GM23338 (cell line): ENCODE measurements at regions not wholly inside any gene's neighbourhood (a gene's known extent, or its start where the extent isn't known, plus 50 kb on each side); places are given as distances from the start of the nearest gene placed in this dataset.

ENCODE experiments used
- ATAC-seq: fragments of 200-7000 bp; cut with Tn5 transposase; 3 replicates; pipeline ENCODE4 v1.9.1; 2020
- DNase-seq: peaks from one replicate; pipeline ENCODE4 v3.0.0-alpha.2; 2015; ENCODE audit warnings: low spot score
- H2AFZ ChIP-seq: fragments of 200-600 bp; sonication (generic); 2 replicates; pipeline ENCODE4 v1.8.0; 2016; ENCODE audit warnings: antibody characterized with exemption, mild to moderate bottlenecking, moderate library complexity
- H3F3A ChIP-seq: fragments of 200-600 bp; sonication (generic); replicated peaks from 2 replicates; pipeline ENCODE4 v1.8.0; 2017; ENCODE audit warnings: antibody characterized with exemption, mixed run types, low read depth
- H3K27ac ChIP-seq: fragments of 200-600 bp; sonication (generic); 2 replicates; pipeline ENCODE4 v1.6.1; 2016; ENCODE audit warnings: low read depth
- H3K27me3 ChIP-seq: fragments of 200-600 bp; sonication (generic); 2 replicates; pipeline ENCODE4 v1.8.0; 2016; ENCODE audit warnings: mild to moderate bottlenecking, mixed run types, moderate library complexity; ENCODE audit not compliant: insufficient read depth
- H3K36me3 ChIP-seq: fragments of 200-600 bp; sonication (generic); 2 replicates; pipeline ENCODE4 v1.8.0; 2016; ENCODE audit warnings: mild to moderate bottlenecking; ENCODE audit not compliant: insufficient read depth
- H3K4me1 ChIP-seq: fragments of 200-600 bp; sonication (generic); 2 replicates; pipeline ENCODE4 v1.8.0; 2016; ENCODE audit warnings: mild to moderate bottlenecking, moderate library complexity; ENCODE audit not compliant: insufficient read depth
- H3K4me2 ChIP-seq: fragments of 200-600 bp; sonication (generic); 2 replicates; pipeline ENCODE4 v1.7.1; 2017; ENCODE audit warnings: mixed run types
- H3K4me3 ChIP-seq: fragments of 200-600 bp; sonication (generic); 2 replicates; pipeline ENCODE4 v1.6.1; 2016; ENCODE audit warnings: mixed run types
- H3K79me2 ChIP-seq: fragments of 200-600 bp; sonication (generic); replicated peaks from 2 replicates; pipeline ENCODE4 v1.8.0; 2017; ENCODE audit warnings: mild to moderate bottlenecking; ENCODE audit not compliant: insufficient read depth
- H3K9me2 ChIP-seq: fragments of 200-600 bp; sonication (generic); 2 replicates; pipeline ENCODE4 v1.8.0; 2017; ENCODE audit not compliant: insufficient read depth
- H4K20me1 ChIP-seq: fragments of 200-600 bp; sonication (generic); replicated peaks from 2 replicates; pipeline ENCODE4 v1.8.0; 2017; ENCODE audit warnings: mild to moderate bottlenecking; ENCODE audit not compliant: insufficient read depth
- H3K27ac Mint-ChIP-seq: 2 replicates; pipeline ENCODE4 v1.8.0; 2020; ENCODE audit warnings: inconsistent platforms, mild to moderate bottlenecking, moderate library complexity, mixed read lengths
- H3K27me3 Mint-ChIP-seq: 3 replicates; pipeline ENCODE4 v1.8.0; 2022; ENCODE audit warnings: low read depth, mild to moderate bottlenecking, moderate library complexity, mixed read lengths, inconsistent platforms; ENCODE audit not compliant: insufficient read depth, poor library complexity
- H3K36me3 Mint-ChIP-seq: 3 replicates; pipeline ENCODE4 v1.8.0; 2021; ENCODE audit warnings: low read depth, mild to moderate bottlenecking, inconsistent platforms, moderate library complexity, mixed read lengths
- H3K4me1 Mint-ChIP-seq: 3 replicates; pipeline ENCODE4 v1.8.0; 2020; ENCODE audit warnings: mild to moderate bottlenecking, inconsistent platforms, mixed read lengths
- H3K4me3 Mint-ChIP-seq: 3 replicates; pipeline ENCODE4 v1.8.0; 2021; ENCODE audit warnings: moderate library complexity, mild to moderate bottlenecking, inconsistent platforms, mixed read lengths
- H3K9me3 Mint-ChIP-seq: 3 replicates; pipeline ENCODE4 v1.8.0; 2020; ENCODE audit warnings: moderate library complexity, mild to moderate bottlenecking, inconsistent platforms, mixed read lengths
- CREB1 ChIP-seq: fragments of 250-450 bp; sonication (Bioruptor Pico); IDR thresholded peaks from 2 replicates; pipeline ENCODE4 v1.5.0; 2020; ENCODE audit warnings: low read depth, mild to moderate bottlenecking, moderate library complexity
- EZH2 ChIP-seq: fragments of 200-600 bp; sonication (generic); IDR thresholded peaks from one replicate; pipeline ENCODE4 v1.8.0; 2017; ENCODE audit warnings: antibody characterized with exemption, mild to moderate bottlenecking, low read depth; ENCODE audit not compliant: unreplicated experiment
- EZH2phosphoT487 ChIP-seq: fragments of 200-600 bp; sonication (generic); IDR thresholded peaks from one replicate; pipeline ENCODE4 v1.8.1; 2018; ENCODE audit warnings: antibody characterized with exemption; ENCODE audit not compliant: unreplicated experiment
- JUNB ChIP-seq: IDR thresholded peaks from one replicate; pipeline ENCODE4 v1.6.1; 2016; ENCODE audit warnings: antibody characterized with exemption; ENCODE audit not compliant: unreplicated experiment
- NANOG ChIP-seq: IDR thresholded peaks from 2 replicates; pipeline ENCODE4 v1.6.1; 2016; ENCODE audit warnings: antibody characterized with exemption, borderline replicate concordance
- STAT1 ChIP-seq: IDR thresholded peaks from one replicate; pipeline ENCODE4 v1.6.1; 2016; ENCODE audit warnings: antibody characterized with exemption; ENCODE audit not compliant: unreplicated experiment
- ZNF114 ChIP-seq: fragments of 250-450 bp; sonication (Bioruptor Pico); IDR thresholded peaks from 2 replicates; pipeline ENCODE4 v1.5.0; 2020; ENCODE audit warnings: mild to moderate bottlenecking, moderate library complexity
- ZNF331 ChIP-seq: fragments of 250-450 bp; sonication (Bioruptor Pico); IDR thresholded peaks from 2 replicates; pipeline ENCODE4 v1.5.0; 2020; ENCODE audit warnings: low read depth, mild to moderate bottlenecking, moderate library complexity
- TF ChIP-seq, protein P1 (sequence below): IDR thresholded peaks from one replicate; pipeline ENCODE4 v1.6.1; 2018; ENCODE audit warnings: antibody characterized with exemption; ENCODE audit not compliant: unreplicated experiment
- TF ChIP-seq, protein P2 (sequence below): IDR thresholded peaks from 2 replicates; pipeline ENCODE4 v1.6.1; 2016; ENCODE audit warnings: antibody characterized with exemption
- TF ChIP-seq, protein P3 (sequence below), 2 experiments: fragments of 200-600 bp in 1 of 2; sonication (generic) in 1 of 2; conservative IDR thresholded peaks; 2 replicates each; pipeline versions ENCODE4 v1.5.1 to v1.6.1; 2016 to 2017; ENCODE audit warnings: antibody characterized with exemption in 2 of 2, low read depth in 2 of 2, mild to moderate bottlenecking in 2 of 2, moderate library complexity in 1 of 2

DNA sequence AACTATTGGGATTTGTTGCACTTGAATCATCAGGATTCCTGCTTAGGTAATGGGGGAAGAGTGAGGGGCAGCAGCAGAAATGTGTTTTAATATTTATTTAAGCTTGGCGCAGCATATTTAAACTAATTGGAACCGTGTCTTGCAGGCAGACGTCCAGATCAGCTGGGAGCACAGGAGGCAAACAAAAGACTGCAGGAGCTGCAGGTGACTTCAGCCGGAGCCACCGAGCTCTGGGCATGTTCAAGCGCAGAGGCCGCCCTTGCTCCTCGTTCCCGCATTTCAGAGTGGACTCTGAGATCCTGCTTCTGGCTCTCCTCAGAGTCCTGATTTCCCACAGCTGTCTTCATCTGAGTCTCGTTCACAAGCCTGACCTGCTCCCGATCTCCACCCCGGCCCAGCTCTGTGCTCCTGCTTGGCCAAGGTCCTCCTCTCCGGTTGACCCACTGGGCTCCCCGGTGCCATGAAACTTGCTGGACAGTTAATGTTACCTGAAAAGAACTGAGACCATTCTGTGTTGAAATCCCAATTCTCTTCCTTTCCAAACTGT is 475.5 kb downstream of the SOX11 start (continued):
- TF ChIP-seq, protein P1, sequence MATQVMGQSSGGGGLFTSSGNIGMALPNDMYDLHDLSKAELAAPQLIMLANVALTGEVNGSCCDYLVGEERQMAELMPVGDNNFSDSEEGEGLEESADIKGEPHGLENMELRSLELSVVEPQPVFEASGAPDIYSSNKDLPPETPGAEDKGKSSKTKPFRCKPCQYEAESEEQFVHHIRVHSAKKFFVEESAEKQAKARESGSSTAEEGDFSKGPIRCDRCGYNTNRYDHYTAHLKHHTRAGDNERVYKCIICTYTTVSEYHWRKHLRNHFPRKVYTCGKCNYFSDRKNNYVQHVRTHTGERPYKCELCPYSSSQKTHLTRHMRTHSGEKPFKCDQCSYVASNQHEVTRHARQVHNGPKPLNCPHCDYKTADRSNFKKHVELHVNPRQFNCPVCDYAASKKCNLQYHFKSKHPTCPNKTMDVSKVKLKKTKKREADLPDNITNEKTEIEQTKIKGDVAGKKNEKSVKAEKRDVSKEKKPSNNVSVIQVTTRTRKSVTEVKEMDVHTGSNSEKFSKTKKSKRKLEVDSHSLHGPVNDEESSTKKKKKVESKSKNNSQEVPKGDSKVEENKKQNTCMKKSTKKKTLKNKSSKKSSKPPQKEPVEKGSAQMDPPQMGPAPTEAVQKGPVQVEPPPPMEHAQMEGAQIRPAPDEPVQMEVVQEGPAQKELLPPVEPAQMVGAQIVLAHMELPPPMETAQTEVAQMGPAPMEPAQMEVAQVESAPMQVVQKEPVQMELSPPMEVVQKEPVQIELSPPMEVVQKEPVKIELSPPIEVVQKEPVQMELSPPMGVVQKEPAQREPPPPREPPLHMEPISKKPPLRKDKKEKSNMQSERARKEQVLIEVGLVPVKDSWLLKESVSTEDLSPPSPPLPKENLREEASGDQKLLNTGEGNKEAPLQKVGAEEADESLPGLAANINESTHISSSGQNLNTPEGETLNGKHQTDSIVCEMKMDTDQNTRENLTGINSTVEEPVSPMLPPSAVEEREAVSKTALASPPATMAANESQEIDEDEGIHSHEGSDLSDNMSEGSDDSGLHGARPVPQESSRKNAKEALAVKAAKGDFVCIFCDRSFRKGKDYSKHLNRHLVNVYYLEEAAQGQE, result no peak
- TF ChIP-seq, protein P2, sequence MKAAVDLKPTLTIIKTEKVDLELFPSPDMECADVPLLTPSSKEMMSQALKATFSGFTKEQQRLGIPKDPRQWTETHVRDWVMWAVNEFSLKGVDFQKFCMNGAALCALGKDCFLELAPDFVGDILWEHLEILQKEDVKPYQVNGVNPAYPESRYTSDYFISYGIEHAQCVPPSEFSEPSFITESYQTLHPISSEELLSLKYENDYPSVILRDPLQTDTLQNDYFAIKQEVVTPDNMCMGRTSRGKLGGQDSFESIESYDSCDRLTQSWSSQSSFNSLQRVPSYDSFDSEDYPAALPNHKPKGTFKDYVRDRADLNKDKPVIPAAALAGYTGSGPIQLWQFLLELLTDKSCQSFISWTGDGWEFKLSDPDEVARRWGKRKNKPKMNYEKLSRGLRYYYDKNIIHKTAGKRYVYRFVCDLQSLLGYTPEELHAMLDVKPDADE, result no peak
- TF ChIP-seq EZH2, result no peak

DNA sequence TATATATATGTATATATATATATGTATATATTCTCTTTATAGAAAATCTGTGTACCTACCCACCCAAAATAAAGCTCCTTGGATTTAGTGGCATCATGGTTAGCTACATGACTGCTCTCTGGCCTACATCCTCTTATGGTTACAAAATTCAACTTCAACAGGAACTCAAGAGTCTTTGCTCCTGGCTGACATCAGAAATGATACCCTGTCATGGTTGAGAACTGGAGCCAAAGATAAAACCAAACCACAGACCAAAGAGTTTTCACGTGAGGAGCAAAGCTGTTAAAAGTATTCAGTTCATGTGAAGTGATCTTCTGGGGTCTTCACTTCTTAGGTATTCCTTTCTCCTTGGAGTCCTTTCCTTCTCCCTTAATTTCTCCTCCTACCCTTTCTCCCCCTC is 476.3 kb downstream of the SOX11 start:
- Histone ChIP-seq H2AFZ (no peak overlapping the region), H3K4me3 (no peak overlapping the region), H3K36me3 (0 out of 2 replicates have a peak, but pooled peaks cover 3% of the 10 kb centered on the region), H3K79me2 (no peaks in the 10 kb centered on the region), H3K4me2 (no peak overlapping the region), H3K4me1 (no peaks in the 10 kb centered on the region), H3F3A (no peaks in the 10 kb centered on the region), H4K20me1 (no peaks in the 10 kb centered on the region), H3K27ac (no peak overlapping the region), H3K9me2 (no peaks in the 10 kb centered on the region), H3K27me3 (no peaks in the 10 kb centered on the region)
- Mint-ChIP-seq H3K36me3 (no peaks in the 10 kb centered on the region), H3K27ac (no peak overlapping the region), H3K4me3 (no peak overlapping the region), H3K4me1 (no peaks in the 10 kb centered on the region), H3K9me3 (peaks cover 83% of the 10 kb centered on the region), H3K27me3 (no peaks in the 10 kb centered on the region)
- ATAC-seq (no peak), DNase-seq (no peak)
- TF ChIP-seq, protein P2, result no peak
- TF ChIP-seq ZNF331 (CRISPR knock-in tag), result no peak
- TF ChIP-seq CREB1 (CRISPR knock-in tag), result no peak
- no peak for TF ChIP-seq JUNB
- TF ChIP-seq EZH2phosphoT487, result no peak
- TF ChIP-seq, protein P3, sequence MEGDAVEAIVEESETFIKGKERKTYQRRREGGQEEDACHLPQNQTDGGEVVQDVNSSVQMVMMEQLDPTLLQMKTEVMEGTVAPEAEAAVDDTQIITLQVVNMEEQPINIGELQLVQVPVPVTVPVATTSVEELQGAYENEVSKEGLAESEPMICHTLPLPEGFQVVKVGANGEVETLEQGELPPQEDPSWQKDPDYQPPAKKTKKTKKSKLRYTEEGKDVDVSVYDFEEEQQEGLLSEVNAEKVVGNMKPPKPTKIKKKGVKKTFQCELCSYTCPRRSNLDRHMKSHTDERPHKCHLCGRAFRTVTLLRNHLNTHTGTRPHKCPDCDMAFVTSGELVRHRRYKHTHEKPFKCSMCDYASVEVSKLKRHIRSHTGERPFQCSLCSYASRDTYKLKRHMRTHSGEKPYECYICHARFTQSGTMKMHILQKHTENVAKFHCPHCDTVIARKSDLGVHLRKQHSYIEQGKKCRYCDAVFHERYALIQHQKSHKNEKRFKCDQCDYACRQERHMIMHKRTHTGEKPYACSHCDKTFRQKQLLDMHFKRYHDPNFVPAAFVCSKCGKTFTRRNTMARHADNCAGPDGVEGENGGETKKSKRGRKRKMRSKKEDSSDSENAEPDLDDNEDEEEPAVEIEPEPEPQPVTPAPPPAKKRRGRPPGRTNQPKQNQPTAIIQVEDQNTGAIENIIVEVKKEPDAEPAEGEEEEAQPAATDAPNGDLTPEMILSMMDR (conservative IDR thresholded peaks at IDR 0.05; ENCODE audit: low read depth in 2 of 2), result no peak
- TF ChIP-seq STAT1, result no peak
- no peak for TF ChIP-seq NANOG
- TF ChIP-seq EZH2, result no peak
- TF ChIP-seq, protein P1, result no peak
- no peak for TF ChIP-seq ZNF114 (CRISPR knock-in tag)
